Heart left ventricle (tissue), 16 donors: ENCODE measurements at regions not wholly inside any gene's neighbourhood (a gene's known extent, or its start where the extent isn't known, plus 50 kb on each side); places are given as distances from the start of the nearest gene placed in this dataset.

Experiments
- ATAC-seq, 4 donors: fragments of 200-7000 bp; cut with Tn5 transposase; one replicate each; pipeline ENCODE4 v1.9.1; 2020 to 2022; ENCODE audit warnings: moderate library complexity in 4 of 4, mild to moderate bottlenecking in 3 of 4, moderate number of reproducible peaks in 1 of 4
- DNase-seq, 5 donors: peaks; one replicate each; pipeline ENCODE4 v3.0.0-alpha.2; 2020
- H3K27ac ChIP-seq, 12 donors: fragments of 200-600 bp; sonication (generic) in 4 of 12; one replicate each; pipeline versions ENCODE4 v1.5.0 to v1.8.0; 2016 to 2022; ENCODE audit warnings: mild to moderate bottlenecking in 2 of 12
- H3K27me3 ChIP-seq, 9 donors: fragments of 200-600 bp; sonication (generic) in 2 of 9; one replicate each; pipeline versions ENCODE4 v1.5.1 to v1.8.0; 2016 to 2022; ENCODE audit warnings: mild to moderate bottlenecking in 3 of 9
- H3K36me3 ChIP-seq, 9 donors: fragments of 200-600 bp; sonication (generic) in 2 of 9; one replicate each; pipeline versions ENCODE4 v1.5.0 to v1.8.0; 2018 to 2022; ENCODE audit warnings: mild to moderate bottlenecking in 2 of 9
- H3K4me1 ChIP-seq, 12 donors: fragments of 200-600 bp; sonication (generic) in 4 of 12; one replicate each; pipeline versions ENCODE4 v1.5.0 to v1.8.0; 2016 to 2022; ENCODE audit warnings: mild to moderate bottlenecking in 3 of 12
- H3K4me3 ChIP-seq, 12 donors: fragments of 200-600 bp; sonication (generic) in 4 of 12; one replicate each; pipeline versions ENCODE4 v1.5.0 to v1.8.0; 2017 to 2022; ENCODE audit warnings: mild to moderate bottlenecking in 9 of 12, moderate library complexity in 4 of 12
- H3K9me3 ChIP-seq, 12 donors: fragments of 200-600 bp; sonication (generic) in 4 of 12; one replicate each; pipeline versions ENCODE4 v1.5.0 to v1.8.0; 2016 to 2022; ENCODE audit warnings: mild to moderate bottlenecking in 1 of 12
- CTCF ChIP-seq, 12 donors: fragments of 200-600 bp; sonication (generic) in 4 of 12; IDR thresholded peaks; one replicate each; pipeline versions ENCODE4 v1.5.0 to v1.8.0; 2018 to 2022; ENCODE audit warnings: antibody characterized with exemption in 12 of 12, mild to moderate bottlenecking in 5 of 12
- POLR2A ChIP-seq, 2 donors: fragments of 450-650 bp; IDR thresholded peaks; one replicate each; pipeline ENCODE4 v1.6.1; 2017; ENCODE audit warnings: antibody characterized with exemption in 2 of 2, mild to moderate bottlenecking in 2 of 2, moderate library complexity in 2 of 2
- WGBS, 4 donors: extraction: QIAGEN DNeasy Blood & Tissue Kit in 2 of 4; methylation state at CpG; one replicate each; pipeline versions ENCODE4 v1.1.5 to v1.1.7; 2013 to 2018; 5-methylcytosine and 5-hydroxymethylcytosine counted together
- intact Hi-C, 10 donors: fragments of 100-400 bp; cut with DNase I; formaldehyde crosslinking; loops; one replicate each; pipeline versions ENCODE4 v1.11.1 to v1.14.2; 2022
- donor health status: ischemic (EF 13 %, LVEDD 7.1; RV severe dilation, severe dysfunction).
- donor health status: healthy with polysubstance abuse.
- donor health status: DM: no; HTN: yes; CAD: no.
- donor health status: DM: no; HTN: no; CAD: no.
- donor health status: ischemic (EF 25% LVEDD 6.9; RV normal size, moderate dysfunction).
- donor health status: ischemic (EF 25% LVEDD 5.7; RV mildly dilated, moderate dysfunction).
- donor health status: healthy.
- donor health status: DM: yes; HTN: yes; CAD: no.
- donor health status: ischemic (EF 35%, LVEDD 5.7; RV mildly dilated, moderate dysfunction).
- donor health status: nonischemic (EF 11% LVEDD 7.7; RV severe dilation, severe dysfunction).
- donor health status: DM: yes; HTN: yes; CAD: no.
- donor health status: PGD.
- donor health status: ischemic (EF 29% LVEDD 5.4; RV normal size, mild dysfunction).
- donor health status: nonischemic (EF 23%, LVEDD 6.1; RV moderate dilation, normal function).

DNA sequence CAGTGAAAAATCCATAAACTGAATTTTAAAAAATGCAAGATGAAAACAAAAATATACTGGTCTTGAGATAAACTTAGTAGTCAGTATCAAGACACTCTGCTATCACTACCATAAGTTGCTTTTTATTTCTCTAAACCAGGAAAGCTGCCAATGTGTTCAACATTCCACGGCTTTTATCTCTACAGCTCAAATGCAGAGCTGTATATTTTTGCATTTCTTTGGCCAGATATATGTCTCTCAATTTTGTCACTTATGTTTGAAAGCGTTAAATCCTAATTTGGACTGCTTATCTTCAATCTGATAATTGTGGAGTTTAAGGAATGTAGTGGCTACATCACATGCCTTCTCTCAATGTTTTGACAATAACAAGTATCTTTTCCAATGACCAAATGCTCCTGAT is 609.5 kb downstream of the EPHA4 start:
- no peak for DNase-seq
- 21 to 32% (median 29%) methylated on average over 2 of the region's 2 CpGs for WGBS, 4 donors
- no peak for ATAC-seq
- peaks cover 0 to 42% (median 20%) of the 10 kb centered on the region in 12 donors for H3K4me1 ChIP-seq
- no peak overlapping the region for H3K4me3 ChIP-seq
- H3K9me3 ChIP-seq = no peaks in the 10 kb centered on the region
- H3K27ac ChIP-seq = no peak overlapping the region
- TF ChIP-seq POLR2A (IDR thresholded peaks at IDR 0.05) (no peak), CTCF (IDR thresholded peaks at IDR 0.05) (no peak)
- H3K36me3 ChIP-seq = no peaks in the 10 kb centered on the region
- intact Hi-C loops = no loop called here
- H3K27me3 ChIP-seq = no peaks in the 10 kb centered on the region

- Histone ChIP-seq H3K4me3 (no peak overlapping the region), H3K4me1 (peaks cover 0 to 40% (median 20%) of the 10 kb centered on the region in 12 donors), H3K9me3 (no peaks in the 10 kb centered on the region), H3K36me3 (no peaks in the 10 kb centered on the region), H3K27me3 (no peaks in the 10 kb centered on the region), H3K27ac (no peak overlapping the region)
- intact Hi-C loops = no loop called here
- no peak for TF ChIP-seq POLR2A (IDR thresholded peaks at IDR 0.05)
- no peak for TF ChIP-seq CTCF (IDR thresholded peaks at IDR 0.05)
- DNase-seq (no peak), ATAC-seq (no peak)
Measured at GRCh38 chr2:220963076-220963475, 609.0 kb downstream of the EPHA4 start.

GRCh38 chr2:220963930-220964329 is 608.2 kb downstream of the EPHA4 start:
- H3K4me1 ChIP-seq = peaks cover 0 to 36% (median 19%) of the 10 kb centered on the region in 12 donors
- H3K9me3 ChIP-seq = no peaks in the 10 kb centered on the region
- no peak for ATAC-seq
- intact Hi-C loops = no loop called here
- no peak overlapping the region for H3K27ac ChIP-seq
- no peaks in the 10 kb centered on the region for H3K27me3 ChIP-seq
- no peaks in the 10 kb centered on the region for H3K36me3 ChIP-seq
- WGBS, 4 donors = 96 to 99% (median 98%) methylated on average over 3 of the region's 3 CpGs
- DNase-seq = no peak
- H3K4me3 ChIP-seq = no peak overlapping the region
- TF ChIP-seq POLR2A (IDR thresholded peaks at IDR 0.05) (no peak), CTCF (IDR thresholded peaks at IDR 0.05) (no peak)

- no peak for DNase-seq
- WGBS, 4 donors = 62 to 83% (median 78%) methylated on average over 3 of the region's 3 CpGs
- intact Hi-C loops = no loop called here
Measured at GRCh38 chr2:220966636-220967035, 605.5 kb downstream of the EPHA4 start.

More at GRCh38 chr2:220966636-220967035, 605.5 kb downstream of the EPHA4 start:
- H3K4me3 ChIP-seq = no peak overlapping the region
- peaks cover 0 to 11% (median 0%) of the 10 kb centered on the region in 12 donors for H3K4me1 ChIP-seq
- H3K36me3 ChIP-seq = no peaks in the 10 kb centered on the region
- ATAC-seq = no peak
- no peaks in the 10 kb centered on the region for H3K27me3 ChIP-seq
- H3K9me3 ChIP-seq = no peaks in the 10 kb centered on the region
- TF ChIP-seq POLR2A (IDR thresholded peaks at IDR 0.05) (no peak), CTCF (IDR thresholded peaks at IDR 0.05) (no peak)
- no peak overlapping the region for H3K27ac ChIP-seq
